Upper lobe of left lung (tissue), 6 donors: ENCODE measurements at regions not wholly inside any gene's neighbourhood (a gene's known extent, or its start where the extent isn't known, plus 50 kb on each side); places are given as distances from the start of the nearest gene placed in this dataset.
A peak's percentile ranks its signal among the peaks of the same experiment; 100 is the strongest.

Experiments used
- ATAC-seq, 2 donors: fragments of 200-7000 bp; cut with Tn5 transposase; one replicate each; pipeline ENCODE4 v1.9.1; 2022; ENCODE audit warnings: mild to moderate bottlenecking in 2 of 2, moderate library complexity in 2 of 2; ENCODE audit not compliant: low FRiP score in 2 of 2
- DNase-seq, 2 donors: peaks; one replicate each; pipeline ENCODE4 v3.0.0-alpha.2; 2019 to 2020
- H3K27ac ChIP-seq, 4 donors: fragments of 200-600 bp; sonication (generic); one replicate each; pipeline ENCODE4 v1.5.1; 2016 to 2019
- H3K27me3 ChIP-seq, 4 donors: fragments of 200-600 bp; sonication (generic); one replicate each; pipeline ENCODE4 v1.5.1; 2017 to 2019
- H3K36me3 ChIP-seq, 4 donors: fragments of 200-600 bp; sonication (generic); one replicate each; pipeline ENCODE4 v1.5.1; 2016 to 2019
- H3K4me1 ChIP-seq, 4 donors: fragments of 200-600 bp; sonication (generic); one replicate each; pipeline ENCODE4 v1.5.1; 2018 to 2019
- H3K4me3 ChIP-seq, 4 donors: fragments of 200-600 bp; sonication (generic); one replicate each; pipeline ENCODE4 v1.5.1; 2017 to 2019; ENCODE audit warnings: mild to moderate bottlenecking in 2 of 4, moderate library complexity in 1 of 4
- H3K9me3 ChIP-seq, 4 donors: fragments of 200-600 bp; sonication (generic); one replicate each; pipeline ENCODE4 v1.5.1; 2018 to 2019
- EP300 ChIP-seq, 4 donors: sonication (generic); formaldehyde crosslinking; IDR thresholded peaks; one replicate each; pipeline ENCODE4 v1.5.1; 2017; ENCODE audit warnings: antibody characterized with exemption in 4 of 4, control low read depth in 2 of 4
- POLR2A ChIP-seq, 4 donors: fragments of 450-650 bp; IDR thresholded peaks; one replicate each; pipeline ENCODE4 v1.5.1; 2016 to 2017; ENCODE audit warnings: antibody characterized with exemption in 4 of 4, mild to moderate bottlenecking in 2 of 4
- POLR2AphosphoS5 ChIP-seq, 2 donors: sonication (generic); formaldehyde crosslinking; IDR thresholded peaks; one replicate each; pipeline ENCODE4 v1.5.1; 2017; ENCODE audit warnings: antibody characterized with exemption in 2 of 2
- WGBS, 2 donors: methylation state at CpG; one replicate each; pipeline ENCODE4 v1.1.5; 2017 to 2018; 5-methylcytosine and 5-hydroxymethylcytosine counted together
- TF ChIP-seq, protein P1 (sequence below), 6 experiments: fragments of 450-650 bp in 4 of 6; fragments of 200-600 bp in 2 of 6; sonication (generic) in 2 of 6; IDR thresholded peaks; one replicate each; pipeline ENCODE4 v1.5.1; 2016 to 2019; ENCODE audit warnings: antibody characterized with exemption in 6 of 6
- donor health status: DM: no; HTN: no; CAD: no; lungs with moderate emphysema.
- donor health status: DM: no; HTN: yes; CAD: no; lungs with severe emphysema.

DNA sequence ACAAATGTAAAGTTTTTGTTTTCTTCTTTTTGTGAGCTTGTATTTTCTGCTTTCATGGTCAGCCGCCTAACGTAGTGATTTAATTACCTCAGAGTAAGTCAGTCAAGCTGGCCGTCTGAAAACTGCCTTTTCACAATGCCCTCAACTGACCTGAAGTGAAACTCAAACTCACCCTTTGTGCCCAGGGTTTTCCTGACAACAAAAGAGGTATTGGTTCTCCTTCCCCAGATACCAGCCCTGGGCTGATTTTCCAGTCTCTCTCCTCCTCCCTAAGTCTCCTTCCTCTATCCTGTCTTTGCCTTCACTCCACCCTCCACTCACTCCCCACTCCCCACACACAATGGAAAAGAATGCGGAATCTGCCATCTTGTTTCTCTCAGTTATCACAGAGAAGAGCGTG lies 184.5 kb upstream of the HEY2 start:
- Histone ChIP-seq H3K27me3 (no peaks in the 10 kb centered on the region), H3K36me3 (no peaks in the 10 kb centered on the region), H3K4me3 (no peak overlapping the region), H3K27ac (no peak overlapping the region), H3K9me3 (no peaks in the 10 kb centered on the region), H3K4me1 (no peaks in the 10 kb centered on the region)
- no peak for ATAC-seq
- no peak for DNase-seq
- TF ChIP-seq POLR2A (IDR thresholded peaks at IDR 0.05) (no peak), EP300 (IDR thresholded peaks at IDR 0.05) (no peak), POLR2AphosphoS5 (IDR thresholded peaks at IDR 0.05) (no peak)
- TF ChIP-seq, protein P1, sequence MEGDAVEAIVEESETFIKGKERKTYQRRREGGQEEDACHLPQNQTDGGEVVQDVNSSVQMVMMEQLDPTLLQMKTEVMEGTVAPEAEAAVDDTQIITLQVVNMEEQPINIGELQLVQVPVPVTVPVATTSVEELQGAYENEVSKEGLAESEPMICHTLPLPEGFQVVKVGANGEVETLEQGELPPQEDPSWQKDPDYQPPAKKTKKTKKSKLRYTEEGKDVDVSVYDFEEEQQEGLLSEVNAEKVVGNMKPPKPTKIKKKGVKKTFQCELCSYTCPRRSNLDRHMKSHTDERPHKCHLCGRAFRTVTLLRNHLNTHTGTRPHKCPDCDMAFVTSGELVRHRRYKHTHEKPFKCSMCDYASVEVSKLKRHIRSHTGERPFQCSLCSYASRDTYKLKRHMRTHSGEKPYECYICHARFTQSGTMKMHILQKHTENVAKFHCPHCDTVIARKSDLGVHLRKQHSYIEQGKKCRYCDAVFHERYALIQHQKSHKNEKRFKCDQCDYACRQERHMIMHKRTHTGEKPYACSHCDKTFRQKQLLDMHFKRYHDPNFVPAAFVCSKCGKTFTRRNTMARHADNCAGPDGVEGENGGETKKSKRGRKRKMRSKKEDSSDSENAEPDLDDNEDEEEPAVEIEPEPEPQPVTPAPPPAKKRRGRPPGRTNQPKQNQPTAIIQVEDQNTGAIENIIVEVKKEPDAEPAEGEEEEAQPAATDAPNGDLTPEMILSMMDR (IDR thresholded peaks at IDR 0.05) = no peak
- 88 to 90% methylated on average over 5 of the region's 5 CpGs for WGBS, 2 donors

DNA sequence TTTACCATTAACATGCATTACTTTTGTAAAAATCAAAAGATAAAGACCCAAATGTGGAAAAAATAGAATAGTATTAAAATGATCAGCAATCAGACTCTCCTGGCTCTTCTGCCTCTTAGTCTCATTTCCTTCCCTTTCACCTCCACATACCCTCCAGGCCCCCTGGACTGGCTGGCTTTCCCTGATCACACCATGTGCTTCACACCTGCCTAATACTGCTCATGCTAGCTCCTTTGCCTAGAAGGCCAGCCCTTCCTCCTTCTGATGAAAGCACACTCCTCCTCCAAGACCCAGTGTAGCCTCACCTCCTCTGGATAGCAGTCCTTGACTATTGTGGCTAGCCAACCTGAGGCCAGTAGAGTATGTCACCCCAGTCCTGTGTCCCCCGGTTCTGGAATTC lies 182.0 kb upstream of the HEY2 start:
- Histone ChIP-seq H3K27ac (no peak overlapping the region), H3K4me1 (no peaks in the 10 kb centered on the region), H3K36me3 (no peaks in the 10 kb centered on the region), H3K4me3 (no peak overlapping the region), H3K27me3 (no peaks in the 10 kb centered on the region), H3K9me3 (no peaks in the 10 kb centered on the region)
- no peak for ATAC-seq
- no peak for TF ChIP-seq EP300 (IDR thresholded peaks at IDR 0.05)
- no peak for TF ChIP-seq POLR2A (IDR thresholded peaks at IDR 0.05)
- TF ChIP-seq POLR2AphosphoS5 (IDR thresholded peaks at IDR 0.05) = no peak
- TF ChIP-seq, protein P1 (IDR thresholded peaks at IDR 0.05) = no peak
- 90 to 100% methylated on average over 1 of the region's 1 CpG for WGBS, 2 donors
- DNase-seq = no peak

DNA sequence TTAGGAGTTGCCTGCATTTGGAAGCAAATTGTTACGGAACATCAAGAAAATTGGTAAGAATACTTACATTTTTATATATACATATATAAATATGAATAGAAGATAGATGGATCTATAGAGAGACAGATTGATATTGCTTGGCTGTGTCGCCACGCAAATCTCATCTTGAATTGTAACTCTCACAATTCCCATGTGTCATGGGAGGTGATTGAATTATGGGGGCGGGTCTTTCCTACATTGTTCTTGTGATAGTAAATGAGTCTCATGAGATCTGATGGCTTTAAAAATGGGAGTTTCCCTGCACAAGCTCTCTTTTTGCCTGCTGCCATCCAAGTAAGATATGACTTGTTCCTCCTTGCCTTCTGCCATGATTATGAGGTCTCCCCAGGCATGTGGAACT lies 180.8 kb upstream of the HEY2 start:
- Histone ChIP-seq H3K4me3 (no peak overlapping the region), H3K9me3 (no peaks in the 10 kb centered on the region), H3K27me3 (no peaks in the 10 kb centered on the region), H3K36me3 (no peaks in the 10 kb centered on the region), H3K27ac (no peak overlapping the region), H3K4me1 (no peaks in the 10 kb centered on the region)
- ATAC-seq = no peak
- TF ChIP-seq EP300 (IDR thresholded peaks at IDR 0.05) = no peak
- no peak for TF ChIP-seq POLR2A (IDR thresholded peaks at IDR 0.05)
- no peak for TF ChIP-seq POLR2AphosphoS5 (IDR thresholded peaks at IDR 0.05)
- TF ChIP-seq, protein P1 (IDR thresholded peaks at IDR 0.05) = no peak
- 93 to 95% methylated on average over 4 of the region's 4 CpGs for WGBS, 2 donors
- no peak for DNase-seq

DNA sequence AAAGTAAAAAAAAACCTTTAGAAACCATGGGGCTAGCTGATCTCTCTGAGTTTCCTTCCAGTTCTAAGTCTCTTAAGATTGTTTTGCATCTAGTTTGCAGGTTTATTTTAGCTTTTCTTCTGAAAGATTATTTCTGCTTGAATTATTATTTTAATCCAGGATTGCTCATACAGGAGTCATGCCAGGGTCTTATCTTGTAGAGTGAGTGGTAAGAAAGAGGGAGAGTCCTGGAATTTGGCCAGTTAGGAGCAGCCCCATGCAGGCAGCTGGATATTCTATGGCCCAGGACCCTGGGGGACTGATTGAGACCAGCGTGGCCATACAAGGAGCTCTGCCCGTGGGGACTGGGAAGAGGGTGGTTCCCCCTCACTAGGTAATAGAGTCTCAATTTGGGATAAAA lies 178.9 kb upstream of the HEY2 start:
- peak in 1 of 2 donors; percentile 10 for ATAC-seq
- DNase-seq = no peak
- no peaks in the 10 kb centered on the region for H3K36me3 ChIP-seq
- H3K27me3 ChIP-seq = no peaks in the 10 kb centered on the region
- no peaks in the 10 kb centered on the region for H3K9me3 ChIP-seq
- H3K4me1 ChIP-seq = no peaks in the 10 kb centered on the region
- no peak overlapping the region for H3K27ac ChIP-seq
- no peak overlapping the region for H3K4me3 ChIP-seq
- TF ChIP-seq POLR2A (IDR thresholded peaks at IDR 0.05) (no peak), EP300 (IDR thresholded peaks at IDR 0.05) (no peak), POLR2AphosphoS5 (IDR thresholded peaks at IDR 0.05) (no peak)
- TF ChIP-seq, protein P1 (IDR thresholded peaks at IDR 0.05) = no peak
- 88 to 94% methylated on average over 2 of the region's 2 CpGs for WGBS, 2 donors

DNA sequence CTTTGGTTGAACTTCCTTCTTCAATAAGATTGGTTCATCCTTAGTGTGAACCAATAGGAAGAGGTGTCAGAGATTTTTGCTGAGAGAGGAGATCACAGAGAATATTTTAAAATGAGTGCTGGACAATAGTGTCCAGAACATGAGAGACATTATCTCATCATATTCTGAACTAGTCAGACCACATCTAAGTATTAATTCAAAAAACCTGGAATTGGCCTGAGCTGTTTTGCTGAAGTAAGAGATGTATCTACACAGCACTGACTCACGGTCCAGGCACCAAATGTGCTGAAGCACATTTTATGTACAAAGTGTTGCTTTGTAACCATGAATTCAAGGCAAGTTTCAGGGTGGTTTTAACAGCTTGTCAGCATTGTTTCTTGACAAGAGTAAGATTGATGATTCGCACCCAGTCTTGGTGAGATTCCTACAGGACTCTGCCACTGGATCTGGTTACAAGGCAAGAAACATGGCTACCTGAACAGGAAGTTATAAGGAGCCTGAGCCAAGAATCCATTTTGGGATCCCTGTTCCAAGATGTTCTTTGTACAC lies 178.2 kb upstream of the HEY2 start:
- Histone ChIP-seq H3K4me1 (no peaks in the 10 kb centered on the region), H3K27me3 (no peaks in the 10 kb centered on the region), H3K9me3 (no peaks in the 10 kb centered on the region), H3K36me3 (no peaks in the 10 kb centered on the region), H3K4me3 (no peak overlapping the region), H3K27ac (no peak overlapping the region)
- no peak for DNase-seq
- TF ChIP-seq EP300 (IDR thresholded peaks at IDR 0.05) (no peak), POLR2AphosphoS5 (IDR thresholded peaks at IDR 0.05) (no peak)
- TF ChIP-seq, protein P1 (IDR thresholded peaks at IDR 0.05) = no peak
- peak in 1 of 2 donors; percentile 61 for ATAC-seq
- WGBS, 2 donors = 88% methylated on average over 2 of the region's 2 CpGs
